ENCODE measurements at regions not wholly inside any gene's neighbourhood (a gene's known extent, or its start where the extent isn't known, plus 50 kb on each side); places are given as distances from the start of the nearest gene placed in this dataset.

DNA sequence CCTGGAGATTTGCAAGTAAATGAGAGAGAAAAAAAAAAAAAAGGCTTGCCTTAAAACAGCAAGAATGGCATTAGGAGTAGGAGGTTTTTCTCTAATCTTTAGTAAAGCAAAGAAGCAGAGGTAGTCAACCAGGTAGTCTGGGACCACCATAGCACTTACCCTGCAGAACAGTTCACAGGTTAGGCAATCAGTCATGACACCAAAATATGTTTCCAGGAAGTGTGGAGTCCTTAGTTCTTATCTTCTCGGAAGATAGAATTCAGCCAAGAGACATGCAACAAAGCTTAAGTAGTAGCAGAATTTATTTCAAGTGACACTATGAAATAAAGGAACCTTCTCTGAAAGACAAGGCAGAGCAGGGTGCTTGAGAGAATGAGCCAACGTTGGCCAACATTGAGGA is 295.8 kb downstream of the IPO8 start:
- no peak for ATAC-seq
- H3K4me2 ChIP-seq = no peak overlapping the region
- WGBS (ENCODE audit: missing lambda C conversion rate) = 25% methylated on average over 2 of the region's 2 CpGs
- ChIA-PET POLR2A (no interaction called here), CTCF (no interaction called here)
- H3K4me3 ChIP-seq = no peak overlapping the region
- no peak for DNase-seq (ENCODE audit: low read depth in 1 of 2, low spot score in 1 of 2)
- no peaks in the 10 kb centered on the region for H3K4me1 ChIP-seq
- no peaks in the 10 kb centered on the region for H3K9me3 ChIP-seq
- no peak for FAIRE-seq
- H3K27ac ChIP-seq = no peak overlapping the region
- TF ChIP-seq TFCP2L1 (CRISPR knock-in tag; IDR thresholded peaks at IDR 0.05) (no peak), MAFK (IDR thresholded peaks at IDR 0.05; ENCODE audit: partially characterized antibody) (no peak), HOXB13 (CRISPR knock-in tag; IDR thresholded peaks at IDR 0.05; ENCODE audit: low read depth) (no peak), CEBPB (IDR thresholded peaks at IDR 0.05) (no peak), TP53 (CRISPR knock-in tag; IDR thresholded peaks at IDR 0.05) (no peak), CBX2 (IDR thresholded peaks at IDR 0.05; ENCODE audit: borderline replicate concordance, low read depth) (no peak), CHD4 (IDR thresholded peaks at IDR 0.05; ENCODE audit: borderline replicate concordance) (no peak), NPAS2 (CRISPR knock-in tag; IDR thresholded peaks at IDR 0.05; ENCODE audit: borderline replicate concordance) (no peak), ESRRA (IDR thresholded peaks at IDR 0.05; ENCODE audit: borderline replicate concordance, low read length) (no peak), HMGXB4 (CRISPR knock-in tag; IDR thresholded peaks at IDR 0.05; ENCODE audit: borderline replicate concordance) (no peak), RNF2 (IDR thresholded peaks at IDR 0.05; ENCODE audit: borderline replicate concordance, low read depth) (no peak)
- TF ChIP-seq, protein P1, sequence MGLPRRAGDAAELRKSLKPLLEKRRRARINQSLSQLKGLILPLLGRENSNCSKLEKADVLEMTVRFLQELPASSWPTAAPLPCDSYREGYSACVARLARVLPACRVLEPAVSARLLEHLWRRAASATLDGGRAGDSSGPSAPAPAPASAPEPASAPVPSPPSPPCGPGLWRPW (IDR thresholded peaks at IDR 0.05) = no peak
- TF ChIP-seq, protein P2, sequence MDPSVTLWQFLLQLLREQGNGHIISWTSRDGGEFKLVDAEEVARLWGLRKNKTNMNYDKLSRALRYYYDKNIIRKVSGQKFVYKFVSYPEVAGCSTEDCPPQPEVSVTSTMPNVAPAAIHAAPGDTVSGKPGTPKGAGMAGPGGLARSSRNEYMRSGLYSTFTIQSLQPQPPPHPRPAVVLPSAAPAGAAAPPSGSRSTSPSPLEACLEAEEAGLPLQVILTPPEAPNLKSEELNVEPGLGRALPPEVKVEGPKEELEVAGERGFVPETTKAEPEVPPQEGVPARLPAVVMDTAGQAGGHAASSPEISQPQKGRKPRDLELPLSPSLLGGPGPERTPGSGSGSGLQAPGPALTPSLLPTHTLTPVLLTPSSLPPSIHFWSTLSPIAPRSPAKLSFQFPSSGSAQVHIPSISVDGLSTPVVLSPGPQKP (IDR thresholded peaks at IDR 0.05; ENCODE audit: low read depth, low read length) = no peak

DNA sequence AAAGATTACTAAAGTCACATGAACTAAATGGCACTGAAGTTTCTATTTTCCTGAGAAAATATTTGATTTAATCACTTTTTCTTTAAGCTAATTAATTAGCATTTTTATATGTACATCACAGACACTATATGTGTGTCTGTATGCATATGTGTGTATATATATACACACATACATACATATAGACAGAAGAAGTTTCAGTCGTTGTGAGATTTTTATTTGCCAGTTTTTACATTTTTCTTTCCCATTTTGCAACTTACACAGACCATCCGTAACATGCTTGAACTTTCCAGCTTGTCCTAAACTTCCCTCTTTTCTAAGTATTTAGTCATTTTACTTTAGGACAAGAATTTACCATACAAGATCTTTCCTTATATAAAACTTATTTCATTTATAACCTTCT is 299.1 kb downstream of the IPO8 start:
- DNase-seq (ENCODE audit: low read depth in 1 of 2, low spot score in 1 of 2) = no peak
- POLR2A ChIA-PET = no interaction called here

More for the DNA sequence above, 299.1 kb downstream of the IPO8 start:
- H3K4me1 ChIP-seq = no peaks in the 10 kb centered on the region
- CTCF ChIA-PET = no interaction called here
- 4% methylated on average over 2 of the region's 2 CpGs for WGBS (ENCODE audit: missing lambda C conversion rate)
- TF ChIP-seq BCL3 (IDR thresholded peaks at IDR 0.05) (no peak), RAD21 (conservative IDR thresholded peaks at IDR 0.05 in 1 of 2, IDR thresholded peaks at IDR 0.05 in 1 of 2) (no peak), HEYL (CRISPR knock-in tag; IDR thresholded peaks at IDR 0.05) (no peak), USF2 (IDR thresholded peaks at IDR 0.05) (no peak), ESRRA (IDR thresholded peaks at IDR 0.05; ENCODE audit: borderline replicate concordance, low read length) (no peak), NFE2L2 (conservative IDR thresholded peaks at IDR 0.05; ENCODE audit: low read length) (no peak), CHD4 (IDR thresholded peaks at IDR 0.05; ENCODE audit: borderline replicate concordance) (no peak), PHF8 (IDR thresholded peaks at IDR 0.05; ENCODE audit: borderline replicate concordance, low read depth) (no peak), HOXB5 (CRISPR knock-in tag; IDR thresholded peaks at IDR 0.05) (no peak), POLR2A (IDR thresholded peaks at IDR 0.05; ENCODE audit: low read length) (no peak), KDM1A (IDR thresholded peaks at IDR 0.05; ENCODE audit: low read depth) (no peak), SMC3 (IDR thresholded peaks at IDR 0.05) (no peak), RFX5 (IDR thresholded peaks at IDR 0.05) (no peak), GATA3 (IDR thresholded peaks at IDR 0.05; ENCODE audit: borderline replicate concordance) (no peak)
- TF ChIP-seq, protein P2 (IDR thresholded peaks at IDR 0.05; ENCODE audit: low read depth, low read length) = no peak
- H3K27ac ChIP-seq = no peak overlapping the region
- H3K9me3 ChIP-seq = peaks cover 6% of the 10 kb centered on the region; the same call in 1 of the 3 replicates
- H3K4me2 ChIP-seq = no peak overlapping the region
- FAIRE-seq (no peak), ATAC-seq (no peak)
- no peak overlapping the region for H3K4me3 ChIP-seq

All from A549 (cell line).